Spleen (tissue), 11 donors: ENCODE measurements at regions not wholly inside any gene's neighbourhood (a gene's known extent, or its start where the extent isn't known, plus 50 kb on each side); places are given as distances from the start of the nearest gene placed in this dataset.

Experiments
- DNase-seq: peaks from one replicate; pipeline ENCODE4 v3.0.0-alpha.2; 2020
- H3K27ac ChIP-seq, 8 donors: fragments of 200-600 bp; sonication (generic) in 7 of 8; 1 replicate in 4 of 8; 2 replicates in 4 of 8; pipeline versions ENCODE4 v1.5.0 to v1.8.0; 2016 to 2021; ENCODE audit warnings: inconsistent platforms in 4 of 8, mild to moderate bottlenecking in 4 of 8, moderate library complexity in 1 of 8
- H3K27me3 ChIP-seq, 7 donors: fragments of 200-600 bp; sonication (generic) in 6 of 7; replicated peaks in 1 of 7; 1 replicate in 4 of 7; 2 replicates in 3 of 7; pipeline versions ENCODE4 v1.5.0 to v1.8.0; 2016 to 2021; ENCODE audit warnings: inconsistent platforms in 3 of 7, mild to moderate bottlenecking in 1 of 7
- H3K36me3 ChIP-seq, 6 donors: fragments of 200-600 bp; sonication (generic) in 5 of 6; 1 replicate in 4 of 6; 2 replicates in 2 of 6; pipeline versions ENCODE4 v1.5.0 to v1.8.0; 2016 to 2021; ENCODE audit warnings: inconsistent platforms in 2 of 6
- H3K4me1 ChIP-seq, 6 donors: fragments of 200-600 bp; sonication (generic) in 5 of 6; 1 replicate in 3 of 6; 2 replicates in 3 of 6; pipeline versions ENCODE4 v1.5.0 to v1.8.0; 2016 to 2021; ENCODE audit warnings: inconsistent platforms in 3 of 6
- H3K4me3 ChIP-seq, 8 donors: fragments of 200-600 bp; sonication (generic) in 7 of 8; 1 replicate in 4 of 8; 2 replicates in 4 of 8; pipeline versions ENCODE4 v1.5.0 to v1.8.0; 2016 to 2021; ENCODE audit warnings: inconsistent platforms in 4 of 8, mild to moderate bottlenecking in 4 of 8, moderate library complexity in 2 of 8
- H3K9me3 ChIP-seq, 8 donors: fragments of 200-600 bp; sonication (generic) in 7 of 8; 1 replicate in 4 of 8; 2 replicates in 4 of 8; pipeline versions ENCODE4 v1.5.0 to v1.8.0; 2016 to 2021; ENCODE audit warnings: inconsistent platforms in 4 of 8
- POLR2A ChIP-seq, 3 donors: fragments of 450-650 bp; IDR thresholded peaks; one replicate each; pipeline ENCODE4 v1.5.1; 2017; ENCODE audit warnings: antibody characterized with exemption in 3 of 3, mild to moderate bottlenecking in 1 of 3
- POLR2AphosphoS5 ChIP-seq, 3 donors: sonication (generic); formaldehyde crosslinking; IDR thresholded peaks; one replicate each; pipeline ENCODE4 v1.5.1; 2017; ENCODE audit warnings: antibody characterized with exemption in 3 of 3
- WGBS, 5 donors: extraction: QIAGEN DNeasy Blood & Tissue Kit in 3 of 5; methylation state at CpG; one replicate each; pipeline versions ENCODE4 v1.1.5 to v1.1.7; 2013 to 2018; 5-methylcytosine and 5-hydroxymethylcytosine counted together
- intact Hi-C: fragments of 100-400 bp; cut with DNase I; formaldehyde crosslinking; loops from one replicate; pipeline ENCODE4 v1.15.0; 2023; ENCODE audit warnings: low total_unique reads
- TF ChIP-seq, protein P1 (sequence below), 11 experiments: fragments of 200-600 bp in 7 of 11; fragments of 450-650 bp in 4 of 11; sonication (generic) in 4 of 11; IDR thresholded peaks in 8 of 11; conservative IDR thresholded peaks in 3 of 11; 1 replicate in 7 of 11; 2 replicates in 4 of 11; pipeline versions ENCODE4 v1.4.0 to v1.8.0; 2016 to 2021; ENCODE audit warnings: antibody characterized with exemption in 11 of 11, inconsistent platforms in 4 of 11, mild to moderate bottlenecking in 1 of 11
- donor health status: healthy with polysubstance abuse.
- donor health status: DM: no; HTN: no; CAD: no; lungs with moderate emphysema.
- donor health status: DM: no; HTN: no; CAD: no.
- donor health status: Bipolar disorder and iron deficiency.
- donor health status: healthy.
- donor health status: DM: no; HTN: no; CAD: no.
- donor health status: DM: yes; HTN: yes; CAD: no.

DNA sequence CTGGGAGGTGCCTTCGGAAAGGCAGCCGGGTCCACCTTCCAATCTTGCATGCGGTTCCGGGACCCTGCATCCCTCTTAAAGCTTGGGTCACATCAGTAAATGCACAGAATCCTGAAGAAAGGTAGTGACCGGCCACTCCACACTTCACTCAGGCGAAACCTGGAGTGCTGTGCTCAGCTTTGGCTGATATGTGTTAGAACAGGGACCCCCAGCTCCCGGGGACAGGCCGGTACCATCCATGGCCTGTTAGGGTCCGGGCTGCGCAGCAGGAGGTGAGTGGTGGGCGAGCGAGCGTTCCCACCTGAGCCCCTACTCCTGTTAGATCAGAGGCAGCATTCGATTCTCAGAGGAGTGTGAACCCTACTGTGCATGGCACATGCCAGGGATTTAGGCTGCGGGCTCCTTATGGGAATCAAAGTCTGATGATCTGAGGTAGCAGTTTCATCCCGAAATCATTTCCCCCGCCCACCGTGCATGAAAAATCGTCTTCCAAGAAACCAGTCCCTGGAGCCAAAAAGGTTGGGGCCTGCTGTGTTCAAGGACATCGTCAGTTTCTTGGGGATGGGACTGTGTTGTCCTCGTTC is 143.0 kb downstream of the ERMARD start:
- H3K4me1 ChIP-seq: peaks cover 0 to 6% (median 0%) of the 10 kb centered on the region in 6 donors
- peaks cover 0 to 16% (median 0%) of the 10 kb centered on the region in 8 donors for H3K9me3 ChIP-seq
- WGBS, 5 donors: 86 to 94% (median 90%) methylated on average over 14 to 21 of the region's 21 CpGs
- no peaks in the 10 kb centered on the region for H3K36me3 ChIP-seq
- no peak overlapping the region for H3K4me3 ChIP-seq
- no peak overlapping the region for H3K27ac ChIP-seq
- intact Hi-C loops: no loop called here
- no peak for TF ChIP-seq POLR2AphosphoS5 (IDR thresholded peaks at IDR 0.05)
- TF ChIP-seq, protein P1, sequence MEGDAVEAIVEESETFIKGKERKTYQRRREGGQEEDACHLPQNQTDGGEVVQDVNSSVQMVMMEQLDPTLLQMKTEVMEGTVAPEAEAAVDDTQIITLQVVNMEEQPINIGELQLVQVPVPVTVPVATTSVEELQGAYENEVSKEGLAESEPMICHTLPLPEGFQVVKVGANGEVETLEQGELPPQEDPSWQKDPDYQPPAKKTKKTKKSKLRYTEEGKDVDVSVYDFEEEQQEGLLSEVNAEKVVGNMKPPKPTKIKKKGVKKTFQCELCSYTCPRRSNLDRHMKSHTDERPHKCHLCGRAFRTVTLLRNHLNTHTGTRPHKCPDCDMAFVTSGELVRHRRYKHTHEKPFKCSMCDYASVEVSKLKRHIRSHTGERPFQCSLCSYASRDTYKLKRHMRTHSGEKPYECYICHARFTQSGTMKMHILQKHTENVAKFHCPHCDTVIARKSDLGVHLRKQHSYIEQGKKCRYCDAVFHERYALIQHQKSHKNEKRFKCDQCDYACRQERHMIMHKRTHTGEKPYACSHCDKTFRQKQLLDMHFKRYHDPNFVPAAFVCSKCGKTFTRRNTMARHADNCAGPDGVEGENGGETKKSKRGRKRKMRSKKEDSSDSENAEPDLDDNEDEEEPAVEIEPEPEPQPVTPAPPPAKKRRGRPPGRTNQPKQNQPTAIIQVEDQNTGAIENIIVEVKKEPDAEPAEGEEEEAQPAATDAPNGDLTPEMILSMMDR (IDR thresholded peaks at IDR 0.05 in 8 of 11, conservative IDR thresholded peaks at IDR 0.05 in 3 of 11): no peak
- no peak for TF ChIP-seq POLR2A (IDR thresholded peaks at IDR 0.05)
- no peak for DNase-seq
- peaks cover 0 to 43% (median 0%) of the 10 kb centered on the region in 7 donors for H3K27me3 ChIP-seq

DNA sequence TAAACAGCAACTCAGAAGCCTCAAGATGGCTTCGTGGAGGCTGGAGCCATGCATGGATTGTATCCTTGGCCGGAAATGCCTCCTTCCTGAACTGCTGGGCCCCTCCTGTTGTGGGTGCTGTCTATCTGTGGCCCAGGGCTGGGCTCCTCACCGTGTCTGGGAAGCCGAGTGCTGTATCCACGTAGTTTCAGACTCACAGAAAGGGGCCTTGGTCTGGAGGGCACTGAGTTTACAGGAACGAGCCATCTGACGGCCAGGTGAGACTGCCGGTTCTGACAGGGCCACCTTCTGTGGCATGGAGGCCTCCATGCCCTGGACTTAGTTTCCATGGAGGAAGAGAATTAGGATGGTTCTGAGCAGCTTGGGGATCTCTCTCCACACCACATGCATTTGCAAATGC is 142.2 kb downstream of the ERMARD start:
- TF ChIP-seq POLR2AphosphoS5 (IDR thresholded peaks at IDR 0.05) (no peak), POLR2A (IDR thresholded peaks at IDR 0.05) (no peak)
- TF ChIP-seq, protein P1 (IDR thresholded peaks at IDR 0.05 in 8 of 11, conservative IDR thresholded peaks at IDR 0.05 in 3 of 11): no peak
- Histone ChIP-seq H3K4me3 (no peak overlapping the region), H3K4me1 (no peaks in the 10 kb centered on the region), H3K36me3 (no peaks in the 10 kb centered on the region), H3K9me3 (peaks cover 0 to 16% (median 0%) of the 10 kb centered on the region in 8 donors), H3K27me3 (peaks cover 0 to 46% (median 0%) of the 10 kb centered on the region in 7 donors), H3K27ac (no peak overlapping the region)
- intact Hi-C loops: no loop called here
- no peak for DNase-seq
- WGBS, 5 donors: 74 to 82% (median 75%) methylated on average over 6 to 8 of the region's 8 CpGs

DNA sequence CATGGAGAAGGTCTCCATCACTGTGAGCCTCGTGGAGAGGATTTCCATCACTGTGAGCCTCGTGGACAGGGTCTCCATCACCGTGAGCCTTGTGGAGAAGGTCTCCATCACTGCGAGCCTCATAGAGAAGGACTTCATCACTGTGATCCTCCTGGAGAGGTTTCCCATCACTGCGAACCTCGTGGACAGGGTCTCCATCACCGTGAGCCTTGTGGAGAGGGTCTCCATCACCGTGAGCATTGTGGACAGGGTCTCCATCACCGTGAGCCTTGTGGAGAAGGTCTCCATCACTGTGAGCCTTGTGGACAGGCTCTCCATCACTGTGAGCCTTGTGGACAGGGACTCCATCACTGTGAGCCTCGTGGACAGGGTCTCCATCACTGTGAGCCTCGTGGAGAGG is 140.4 kb downstream of the ERMARD start:
- H3K4me3 ChIP-seq: no peak overlapping the region
- TF ChIP-seq POLR2AphosphoS5 (IDR thresholded peaks at IDR 0.05): no peak
- TF ChIP-seq, protein P1 (IDR thresholded peaks at IDR 0.05 in 8 of 11, conservative IDR thresholded peaks at IDR 0.05 in 3 of 11): no peak
- no peak for TF ChIP-seq POLR2A (IDR thresholded peaks at IDR 0.05)
- DNase-seq: no peak
- peaks cover 0 to 49% (median 0%) of the 10 kb centered on the region in 7 donors for H3K27me3 ChIP-seq
- peaks cover 0 to 16% (median 0%) of the 10 kb centered on the region in 8 donors for H3K9me3 ChIP-seq
- WGBS, 5 donors: 52 to 70% (median 67%) methylated on average over 10 to 11 of the region's 11 CpGs
- H3K4me1 ChIP-seq: no peaks in the 10 kb centered on the region
- intact Hi-C loops: no loop called here
- no peaks in the 10 kb centered on the region for H3K36me3 ChIP-seq
- H3K27ac ChIP-seq: no peak overlapping the region

DNA sequence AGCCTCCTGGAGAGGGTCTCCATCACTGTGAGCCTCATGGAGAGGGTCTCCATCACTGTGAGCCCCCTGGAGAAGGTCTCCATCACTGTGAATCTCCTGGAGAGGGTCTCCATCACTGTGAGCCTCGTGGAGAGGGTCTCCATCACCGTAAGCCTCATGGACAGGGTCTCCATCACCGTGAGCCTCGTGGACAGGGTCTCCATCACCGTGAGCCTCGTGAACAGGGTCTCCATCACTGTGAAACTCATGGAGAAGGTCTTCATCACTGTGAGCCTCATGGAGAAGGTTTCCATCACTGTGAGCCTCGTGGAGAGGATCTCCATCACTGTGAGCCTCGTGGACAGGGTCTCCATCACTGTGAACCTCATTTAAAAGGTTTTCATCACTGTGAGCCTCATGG is 140.0 kb downstream of the ERMARD start:
- H3K9me3 ChIP-seq: peaks cover 0 to 16% (median 0%) of the 10 kb centered on the region in 8 donors
- WGBS, 5 donors: 45 to 68% (median 61%) methylated on average over 4 to 8 of the region's 8 CpGs

More for the DNA sequence above, 140.0 kb downstream of the ERMARD start:
- no peak for DNase-seq
- Histone ChIP-seq H3K4me1 (no peaks in the 10 kb centered on the region), H3K27ac (no peak overlapping the region), H3K36me3 (no peaks in the 10 kb centered on the region), H3K4me3 (no peak overlapping the region), H3K27me3 (peaks cover 0 to 48% (median 0%) of the 10 kb centered on the region in 7 donors)
- intact Hi-C loops: no loop called here
- TF ChIP-seq, protein P1 (IDR thresholded peaks at IDR 0.05 in 8 of 11, conservative IDR thresholded peaks at IDR 0.05 in 3 of 11): no peak
